Suprapubic skin (tissue), 4 donors: ENCODE measurements at regions not wholly inside any gene's neighbourhood (a gene's known extent, or its start where the extent isn't known, plus 50 kb on each side); places are given as distances from the start of the nearest gene placed in this dataset.

ENCODE experiments used
- DNase-seq, 2 donors: peaks; one replicate each; pipeline ENCODE4 v3.0.0-alpha.2; 2019; ENCODE audit warnings: low spot score in 2 of 2
- H3K27ac ChIP-seq: fragments of 200-600 bp; sonication (generic); one replicate; pipeline ENCODE4 v1.5.1; 2019
- H3K27me3 ChIP-seq: fragments of 200-600 bp; sonication (generic); one replicate; pipeline ENCODE4 v1.5.1; 2019
- H3K36me3 ChIP-seq: fragments of 200-600 bp; sonication (generic); one replicate; pipeline ENCODE4 v1.5.1; 2019
- H3K4me1 ChIP-seq: fragments of 200-600 bp; sonication (generic); one replicate; pipeline ENCODE4 v1.5.1; 2019
- H3K4me3 ChIP-seq: fragments of 200-600 bp; sonication (generic); one replicate; pipeline ENCODE4 v1.5.1; 2019; ENCODE audit warnings: mild to moderate bottlenecking
- H3K9me3 ChIP-seq: fragments of 200-600 bp; sonication (generic); one replicate; pipeline ENCODE4 v1.5.1; 2019
- EP300 ChIP-seq: sonication (generic); formaldehyde crosslinking; IDR thresholded peaks from one replicate; pipeline ENCODE4 v1.6.1; 2017; ENCODE audit warnings: antibody characterized with exemption
- POLR2A ChIP-seq, 2 donors: fragments of 450-650 bp; IDR thresholded peaks; one replicate each; pipeline ENCODE4 v1.6.1; 2017; ENCODE audit warnings: antibody characterized with exemption in 2 of 2, mild to moderate bottlenecking in 2 of 2, moderate library complexity in 2 of 2
- POLR2AphosphoS5 ChIP-seq, 3 donors: sonication (generic); formaldehyde crosslinking; IDR thresholded peaks; one replicate each; pipeline ENCODE4 v1.6.1; 2017; ENCODE audit warnings: antibody characterized with exemption in 3 of 3
- WGBS: methylation state at CpG from one replicate; pipeline ENCODE4 v1.1.5; 2018; 5-methylcytosine and 5-hydroxymethylcytosine counted together
- TF ChIP-seq, protein P1 (sequence below), 2 donors: fragments of 200-600 bp in 1 of 2; fragments of 450-650 bp in 1 of 2; sonication (generic) in 1 of 2; IDR thresholded peaks; one replicate each; pipeline ENCODE4 v1.5.1; 2016 to 2019; ENCODE audit warnings: antibody characterized with exemption in 2 of 2, mild to moderate bottlenecking in 1 of 2, moderate library complexity in 1 of 2

DNA sequence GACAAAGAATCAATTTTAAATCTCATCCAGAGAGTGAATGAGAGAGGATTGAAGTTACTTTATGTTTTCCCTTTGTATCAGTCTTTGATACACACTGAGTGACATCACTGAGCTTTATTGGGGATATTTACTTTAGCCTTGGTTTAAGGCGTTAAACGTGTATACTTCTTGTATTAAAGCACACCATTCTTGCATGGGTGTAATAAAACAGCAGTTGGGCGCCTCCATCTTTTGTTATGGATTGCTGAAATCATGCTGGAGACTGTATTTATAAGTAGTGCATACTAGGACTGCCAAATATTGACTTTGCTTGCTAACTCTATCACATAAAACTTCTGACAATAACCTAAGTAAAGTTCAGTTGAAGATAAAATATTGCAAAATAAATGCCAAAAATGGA is 1755.8 kb upstream of the WWC1 start:
- peaks cover 3% of the 10 kb centered on the region for H3K9me3 ChIP-seq

DNA sequence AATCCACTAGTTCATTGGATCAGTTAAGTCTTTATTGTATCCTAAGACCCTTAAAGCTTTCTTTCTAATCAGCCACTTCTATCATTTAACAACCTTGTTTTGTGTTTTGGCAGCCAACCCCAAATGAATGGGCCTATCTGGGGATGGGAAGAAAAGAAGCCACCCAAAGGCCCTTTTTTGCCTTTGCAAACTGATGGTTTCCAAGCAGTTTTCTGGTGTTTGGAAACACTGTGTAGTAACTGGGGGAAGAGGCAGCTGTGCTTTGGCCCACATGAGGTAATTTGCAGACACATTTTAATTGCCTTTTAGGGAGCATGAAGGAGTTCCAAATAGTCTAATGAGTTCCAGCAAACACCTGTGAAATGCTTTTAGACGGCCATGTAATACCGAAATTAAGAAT is 1751.3 kb upstream of the WWC1 start:
- TF ChIP-seq, protein P1, sequence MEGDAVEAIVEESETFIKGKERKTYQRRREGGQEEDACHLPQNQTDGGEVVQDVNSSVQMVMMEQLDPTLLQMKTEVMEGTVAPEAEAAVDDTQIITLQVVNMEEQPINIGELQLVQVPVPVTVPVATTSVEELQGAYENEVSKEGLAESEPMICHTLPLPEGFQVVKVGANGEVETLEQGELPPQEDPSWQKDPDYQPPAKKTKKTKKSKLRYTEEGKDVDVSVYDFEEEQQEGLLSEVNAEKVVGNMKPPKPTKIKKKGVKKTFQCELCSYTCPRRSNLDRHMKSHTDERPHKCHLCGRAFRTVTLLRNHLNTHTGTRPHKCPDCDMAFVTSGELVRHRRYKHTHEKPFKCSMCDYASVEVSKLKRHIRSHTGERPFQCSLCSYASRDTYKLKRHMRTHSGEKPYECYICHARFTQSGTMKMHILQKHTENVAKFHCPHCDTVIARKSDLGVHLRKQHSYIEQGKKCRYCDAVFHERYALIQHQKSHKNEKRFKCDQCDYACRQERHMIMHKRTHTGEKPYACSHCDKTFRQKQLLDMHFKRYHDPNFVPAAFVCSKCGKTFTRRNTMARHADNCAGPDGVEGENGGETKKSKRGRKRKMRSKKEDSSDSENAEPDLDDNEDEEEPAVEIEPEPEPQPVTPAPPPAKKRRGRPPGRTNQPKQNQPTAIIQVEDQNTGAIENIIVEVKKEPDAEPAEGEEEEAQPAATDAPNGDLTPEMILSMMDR (IDR thresholded peaks at IDR 0.05) = no peak
- Histone ChIP-seq H3K4me1 (no peaks in the 10 kb centered on the region), H3K27ac (no peak overlapping the region), H3K36me3 (no peaks in the 10 kb centered on the region), H3K9me3 (peaks cover 3% of the 10 kb centered on the region), H3K4me3 (no peak overlapping the region), H3K27me3 (no peaks in the 10 kb centered on the region)
- no peak for DNase-seq
- 67% methylated on average over 2 of the region's 2 CpGs for WGBS

More for the DNA sequence above, 1755.8 kb upstream of the WWC1 start:
- Histone ChIP-seq H3K4me3 (no peak overlapping the region), H3K27me3 (no peaks in the 10 kb centered on the region), H3K4me1 (no peaks in the 10 kb centered on the region), H3K36me3 (no peaks in the 10 kb centered on the region), H3K27ac (no peak overlapping the region)
- no peak for DNase-seq
- 74% methylated on average over 3 of the region's 3 CpGs for WGBS
- TF ChIP-seq POLR2A (IDR thresholded peaks at IDR 0.05) = no peak
- TF ChIP-seq, protein P1 (IDR thresholded peaks at IDR 0.05) = no peak
- TF ChIP-seq EP300 = no peak
- no peak for TF ChIP-seq POLR2AphosphoS5 (IDR thresholded peaks at IDR 0.05)

DNA sequence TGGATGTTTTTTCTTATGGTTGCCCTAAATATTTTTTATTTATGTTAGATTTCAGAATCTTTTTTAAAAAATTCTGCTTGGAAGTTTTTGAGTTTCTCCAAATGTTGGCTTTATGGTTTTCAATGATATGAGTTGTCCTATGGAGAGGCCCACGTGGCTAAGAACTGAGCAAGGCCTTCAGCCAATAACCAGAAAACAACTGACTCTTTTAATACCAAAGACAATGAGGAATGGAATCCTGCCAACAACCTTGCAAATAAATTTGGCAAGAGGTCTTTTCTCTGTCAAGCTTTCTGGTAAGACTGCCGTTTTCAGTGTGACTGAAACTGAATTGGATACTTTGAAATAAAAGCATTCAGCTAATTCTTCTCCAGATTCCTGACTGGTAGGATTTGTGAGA is 1740.1 kb upstream of the WWC1 start:
- TF ChIP-seq EP300 (no peak), POLR2AphosphoS5 (IDR thresholded peaks at IDR 0.05) (no peak), POLR2A (IDR thresholded peaks at IDR 0.05) (no peak)
- TF ChIP-seq, protein P1 (IDR thresholded peaks at IDR 0.05) = no peak
- H3K4me1 ChIP-seq = no peaks in the 10 kb centered on the region
- no peak for DNase-seq
- WGBS = 20% methylated on average over 2 of the region's 2 CpGs
- no peaks in the 10 kb centered on the region for H3K27me3 ChIP-seq
- H3K9me3 ChIP-seq = no peaks in the 10 kb centered on the region
- no peak overlapping the region for H3K27ac ChIP-seq
- no peak overlapping the region for H3K4me3 ChIP-seq
- H3K36me3 ChIP-seq = no peaks in the 10 kb centered on the region

DNA sequence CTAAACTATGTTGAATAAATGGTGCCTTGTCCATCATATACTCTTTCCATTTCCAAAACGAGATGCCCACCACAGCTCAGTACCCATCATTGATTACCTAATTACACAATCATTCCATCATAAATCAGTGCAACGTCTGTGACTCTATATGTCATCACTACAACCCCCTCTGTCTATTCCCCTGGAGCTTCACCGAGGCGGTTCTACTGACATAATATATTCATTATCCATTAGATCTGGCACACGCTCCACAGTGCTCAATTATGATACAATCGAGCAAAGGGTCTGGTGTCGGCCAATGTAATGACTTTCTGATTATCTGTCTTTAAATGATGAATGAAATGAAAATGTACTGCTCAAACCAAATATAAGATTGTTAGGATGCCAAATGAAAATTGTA is 1737.7 kb upstream of the WWC1 start:
- Histone ChIP-seq H3K9me3 (no peaks in the 10 kb centered on the region), H3K4me3 (no peak overlapping the region), H3K27ac (no peak overlapping the region), H3K4me1 (no peaks in the 10 kb centered on the region), H3K27me3 (no peaks in the 10 kb centered on the region), H3K36me3 (no peaks in the 10 kb centered on the region)
- TF ChIP-seq EP300 (no peak), POLR2AphosphoS5 (IDR thresholded peaks at IDR 0.05) (no peak)
- TF ChIP-seq, protein P1 (IDR thresholded peaks at IDR 0.05) = no peak
- 63% methylated on average over 7 of the region's 7 CpGs for WGBS
- DNase-seq = no peak

DNA sequence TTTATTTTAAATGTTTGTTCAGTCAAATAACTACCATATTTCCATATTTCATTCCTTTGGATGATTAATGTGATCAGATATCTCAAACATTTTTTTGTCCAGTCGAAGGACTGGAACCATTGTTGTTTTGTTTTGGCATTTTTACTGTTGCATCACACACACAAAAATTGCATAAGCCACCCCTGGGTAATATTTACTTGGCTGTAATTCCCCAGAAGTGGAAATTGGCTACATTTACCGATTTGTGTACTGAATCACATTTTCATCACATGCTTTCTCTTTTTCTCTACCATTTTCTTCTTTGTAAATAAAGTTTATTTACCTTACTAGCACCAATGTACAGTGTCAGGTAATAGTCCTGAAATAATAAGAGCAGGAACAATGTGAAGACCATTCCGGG is 1729.7 kb upstream of the WWC1 start:
- no peak overlapping the region for H3K4me3 ChIP-seq
- 52% methylated on average over 3 of the region's 3 CpGs for WGBS
- no peak for DNase-seq
- H3K36me3 ChIP-seq = no peaks in the 10 kb centered on the region
- H3K4me1 ChIP-seq = no peaks in the 10 kb centered on the region
- H3K27me3 ChIP-seq = no peaks in the 10 kb centered on the region
- no peak overlapping the region for H3K27ac ChIP-seq
- TF ChIP-seq EP300 (no peak), POLR2A (IDR thresholded peaks at IDR 0.05) (no peak), POLR2AphosphoS5 (IDR thresholded peaks at IDR 0.05) (no peak)
- TF ChIP-seq, protein P1 (IDR thresholded peaks at IDR 0.05) = no peak
- H3K9me3 ChIP-seq = no peaks in the 10 kb centered on the region
